Mucosa of stomach (tissue), 1 donor: ENCODE measurements at regions not wholly inside any gene's neighbourhood (a gene's known extent, or its start where the extent isn't known, plus 50 kb on each side); places are given as distances from the start of the nearest gene placed in this dataset.

ENCODE experiments used
- H3K27me3 ChIP-seq: one replicate; pipeline ENCODE4 v1.7.0; 2013; ENCODE audit warnings: mild to moderate bottlenecking, low read length; ENCODE audit not compliant: control insufficient read depth, insufficient read depth
- H3K36me3 ChIP-seq: one replicate; pipeline ENCODE4 v1.7.0; 2013; ENCODE audit warnings: low read length; ENCODE audit not compliant: control insufficient read depth, insufficient read depth
- H3K4me1 ChIP-seq: one replicate; pipeline ENCODE4 v1.7.0; 2013; ENCODE audit warnings: mild to moderate bottlenecking, low read length; ENCODE audit not compliant: control insufficient read depth, insufficient read depth
- H3K4me3 ChIP-seq: one replicate; pipeline ENCODE4 v1.7.0; 2013; ENCODE audit warnings: low read length
- H3K9ac ChIP-seq: one replicate; pipeline ENCODE4 v1.7.0; 2013; ENCODE audit warnings: mild to moderate bottlenecking, low read length, moderate library complexity
- H3K9me3 ChIP-seq: one replicate; pipeline ENCODE4 v1.7.0; 2013; ENCODE audit warnings: mild to moderate bottlenecking, low read length, moderate library complexity; ENCODE audit not compliant: control insufficient read depth
- donor health status: Pancreatic carcinoma.

- no peaks in the 10 kb centered on the region for H3K36me3 ChIP-seq
- H3K9ac ChIP-seq = no peak overlapping the region
- no peaks in the 10 kb centered on the region for H3K27me3 ChIP-seq
These were observed 81.4 kb upstream of the RPS6KA3 start for GRCh38 chrX:20348139-20348538.

DNA sequence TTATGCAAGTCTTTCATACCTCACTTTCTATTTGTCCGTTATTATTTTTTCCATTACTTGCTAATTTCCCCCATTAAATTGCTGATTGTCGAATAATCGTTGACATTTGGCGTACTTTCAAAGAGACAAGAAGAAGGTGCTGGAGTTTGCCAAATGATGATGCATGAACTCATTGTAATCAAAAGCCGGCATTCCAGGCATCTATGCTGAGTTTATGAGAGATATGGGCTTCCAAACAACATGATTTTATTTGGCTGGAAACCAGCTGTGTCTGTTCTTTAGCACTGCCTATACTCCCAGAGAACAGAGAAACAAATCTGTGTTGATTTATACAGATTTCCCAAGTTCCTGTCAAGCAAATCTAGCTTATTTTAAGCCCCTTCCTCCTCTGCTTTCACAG lies 80.8 kb upstream of the RPS6KA3 start:
- Histone ChIP-seq H3K27me3 (no peaks in the 10 kb centered on the region), H3K9ac (no peak overlapping the region), H3K36me3 (no peaks in the 10 kb centered on the region), H3K9me3 (no peaks in the 10 kb centered on the region), H3K4me1 (no peaks in the 10 kb centered on the region), H3K4me3 (no peak overlapping the region)

More at GRCh38 chrX:20348139-20348538, 81.4 kb upstream of the RPS6KA3 start:
- Histone ChIP-seq H3K4me1 (no peaks in the 10 kb centered on the region), H3K9me3 (no peaks in the 10 kb centered on the region), H3K4me3 (no peak overlapping the region)

DNA sequence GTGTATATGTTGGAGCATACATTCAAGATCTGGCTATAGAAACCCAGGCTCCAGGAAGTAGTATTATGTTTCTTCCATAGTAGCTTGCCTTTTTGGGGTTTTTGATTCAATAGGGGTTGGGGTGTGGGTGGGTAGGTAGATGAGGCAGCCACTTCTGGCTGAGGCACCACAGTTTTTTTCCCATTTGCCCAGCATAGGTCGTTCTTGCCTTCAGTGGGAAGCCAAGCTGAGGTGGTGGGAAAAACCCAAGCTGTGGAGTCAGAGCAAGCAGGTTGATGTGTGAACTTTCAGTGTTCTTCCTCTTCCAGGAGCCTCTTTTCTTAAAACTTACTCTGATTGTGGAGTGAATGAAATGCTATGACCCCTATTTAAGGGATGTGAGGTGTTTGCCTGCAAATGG lies 67.0 kb upstream of the RPS6KA3 start:
- no peaks in the 10 kb centered on the region for H3K27me3 ChIP-seq
- no peaks in the 10 kb centered on the region for H3K9me3 ChIP-seq
- no peaks in the 10 kb centered on the region for H3K36me3 ChIP-seq
- no peak overlapping the region for H3K4me3 ChIP-seq
- H3K4me1 ChIP-seq = no peaks in the 10 kb centered on the region
- no peak overlapping the region for H3K9ac ChIP-seq

DNA sequence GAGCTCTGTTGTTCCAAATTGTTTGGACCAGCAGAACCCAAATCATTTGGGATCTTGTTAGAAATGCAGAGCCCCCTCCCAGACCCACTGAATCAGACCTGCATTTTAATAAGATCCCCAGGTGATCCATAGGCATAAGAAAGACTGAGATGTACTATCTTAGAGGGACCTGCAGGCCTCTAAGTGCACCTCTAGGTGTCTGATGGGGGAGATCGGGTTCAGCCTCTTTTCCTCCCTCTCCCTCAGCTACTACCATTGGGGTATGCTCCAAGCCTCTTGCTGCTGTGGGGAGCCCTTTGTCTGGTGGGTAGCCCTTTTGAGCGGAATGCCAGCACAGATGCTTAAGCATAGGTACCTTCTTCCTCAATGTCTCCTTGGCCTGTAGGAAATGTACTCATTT lies 63.8 kb upstream of the RPS6KA3 start:
- no peaks in the 10 kb centered on the region for H3K27me3 ChIP-seq
- no peak overlapping the region for H3K9ac ChIP-seq
- H3K4me1 ChIP-seq = no peaks in the 10 kb centered on the region
- no peak overlapping the region for H3K4me3 ChIP-seq
- no peaks in the 10 kb centered on the region for H3K9me3 ChIP-seq
- no peaks in the 10 kb centered on the region for H3K36me3 ChIP-seq

DNA sequence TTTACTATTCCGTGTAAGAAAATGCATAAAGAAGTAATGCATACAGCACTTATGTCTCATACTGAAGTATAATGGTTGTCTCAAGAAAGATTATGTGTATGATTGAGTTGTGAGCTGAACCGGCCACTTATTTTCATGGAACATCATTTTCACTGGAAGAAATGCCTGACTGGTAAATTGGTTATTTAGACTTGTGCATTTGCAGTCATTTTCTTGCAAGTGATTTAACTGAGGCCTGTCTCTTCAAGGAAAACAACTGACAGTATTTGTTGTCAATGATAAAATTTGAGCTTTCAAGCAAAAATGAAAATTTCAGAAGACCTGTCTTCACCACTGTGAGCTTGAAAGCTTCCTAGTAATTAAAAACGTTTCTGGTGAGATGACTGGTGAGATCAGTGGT lies 62.7 kb upstream of the RPS6KA3 start:
- Histone ChIP-seq H3K36me3 (no peaks in the 10 kb centered on the region), H3K4me1 (no peaks in the 10 kb centered on the region), H3K27me3 (no peaks in the 10 kb centered on the region), H3K9ac (no peak overlapping the region), H3K9me3 (no peaks in the 10 kb centered on the region), H3K4me3 (no peak overlapping the region)

GRCh38 chrX:20325786-20326388 lies 59.2 kb upstream of the RPS6KA3 start:
- H3K9me3 ChIP-seq = no peaks in the 10 kb centered on the region
- no peaks in the 10 kb centered on the region for H3K27me3 ChIP-seq
- no peak overlapping the region for H3K9ac ChIP-seq
- no peaks in the 10 kb centered on the region for H3K4me1 ChIP-seq
- no peak overlapping the region for H3K4me3 ChIP-seq
- H3K36me3 ChIP-seq = no peaks in the 10 kb centered on the region

GRCh38 chrX:20322887-20323286 lies 56.2 kb upstream of the RPS6KA3 start:
- H3K9me3 ChIP-seq = no peaks in the 10 kb centered on the region
- no peaks in the 10 kb centered on the region for H3K27me3 ChIP-seq
- no peak overlapping the region for H3K4me3 ChIP-seq
- H3K4me1 ChIP-seq = no peaks in the 10 kb centered on the region
- no peak overlapping the region for H3K9ac ChIP-seq
- no peaks in the 10 kb centered on the region for H3K36me3 ChIP-seq

GRCh38 chrX:20320461-20321159 lies 53.9 kb upstream of the RPS6KA3 start:
- H3K4me1 ChIP-seq = no peaks in the 10 kb centered on the region
- H3K9ac ChIP-seq = no peak overlapping the region
- H3K27me3 ChIP-seq = no peaks in the 10 kb centered on the region
- H3K36me3 ChIP-seq = no peaks in the 10 kb centered on the region
- no peak overlapping the region for H3K4me3 ChIP-seq
- no peaks in the 10 kb centered on the region for H3K9me3 ChIP-seq

GRCh38 chrX:20319054-20319453 lies 52.3 kb upstream of the RPS6KA3 start:
- H3K4me1 ChIP-seq = no peaks in the 10 kb centered on the region
- H3K36me3 ChIP-seq = no peaks in the 10 kb centered on the region
- H3K9ac ChIP-seq = no peak overlapping the region
- no peaks in the 10 kb centered on the region for H3K27me3 ChIP-seq
- H3K4me3 ChIP-seq = no peak overlapping the region
- no peaks in the 10 kb centered on the region for H3K9me3 ChIP-seq

DNA sequence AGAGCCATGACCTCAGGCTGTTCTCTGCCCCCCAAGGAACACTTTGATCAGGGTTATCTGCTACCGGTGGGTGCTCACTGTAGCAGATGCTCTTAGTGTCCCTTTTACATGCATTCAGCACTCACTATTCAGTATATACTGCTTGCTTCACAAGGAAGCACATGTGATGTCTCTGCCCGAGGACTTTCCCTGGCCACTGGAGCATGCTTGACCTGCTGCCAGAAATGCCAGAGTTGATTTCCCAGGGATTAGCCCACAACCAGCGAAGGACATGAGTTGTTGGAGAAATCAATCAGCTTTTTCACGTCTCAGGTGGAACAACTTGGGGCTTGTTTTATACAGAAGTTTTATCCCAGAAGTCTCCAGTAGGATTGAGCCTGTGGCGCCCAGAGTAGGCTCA lies 51.2 kb upstream of the RPS6KA3 start:
- no peak overlapping the region for H3K9ac ChIP-seq
- H3K27me3 ChIP-seq = no peaks in the 10 kb centered on the region
- H3K36me3 ChIP-seq = no peaks in the 10 kb centered on the region
- H3K4me3 ChIP-seq = no peak overlapping the region
- H3K9me3 ChIP-seq = no peaks in the 10 kb centered on the region
- H3K4me1 ChIP-seq = no peaks in the 10 kb centered on the region
